IPS-18a (cell line): ENCODE measurements at regions not wholly inside any gene's neighbourhood (a gene's known extent, or its start where the extent isn't known, plus 50 kb on each side); places are given as distances from the start of the nearest gene placed in this dataset.
"Not testable (repeated sequence)": the region's sequence is repeated elsewhere in the genome, so short reads cannot be mapped to it uniquely, and the experiment has no call there.

Experiments
- H3K27ac ChIP-seq: one replicate; pipeline ENCODE4 v1.5.1; 2013; ENCODE audit warnings: low read length
- H3K27me3 ChIP-seq: one replicate; pipeline ENCODE4 v1.6.1; 2013; ENCODE audit warnings: mild to moderate bottlenecking, low read length; ENCODE audit not compliant: control insufficient read depth, insufficient read depth
- H3K36me3 ChIP-seq: one replicate; pipeline ENCODE4 v1.6.1; 2013; ENCODE audit warnings: low read depth, low read length; ENCODE audit not compliant: control insufficient read depth
- H3K4me1 ChIP-seq: one replicate; pipeline ENCODE4 v1.6.1; 2013; ENCODE audit warnings: low read depth, low read length; ENCODE audit not compliant: control insufficient read depth
- H3K4me3 ChIP-seq: one replicate; pipeline ENCODE4 v1.5.1; 2013; ENCODE audit warnings: low read length
- H3K9ac ChIP-seq: one replicate; pipeline ENCODE4 v1.6.1; 2013; ENCODE audit warnings: mild to moderate bottlenecking, low read length, moderate library complexity
- H3K9me3 ChIP-seq: one replicate; pipeline ENCODE4 v1.6.1; 2013; ENCODE audit warnings: low read depth, low read length; ENCODE audit not compliant: control insufficient read depth

- Histone ChIP-seq H3K4me3 (no peak overlapping the region), H3K27me3 (no peaks in the 10 kb centered on the region), H3K9ac (no peak overlapping the region), H3K27ac (no peak overlapping the region), H3K9me3 (no peaks in the 10 kb centered on the region), H3K36me3 (no peaks in the 10 kb centered on the region), H3K4me1 (no peaks in the 10 kb centered on the region)
Measured at GRCh38 chrX:1853447-1853846, 238.6 kb downstream of the ASMT start.

- no peaks in the 10 kb centered on the region for H3K4me1 ChIP-seq
- no peaks in the 10 kb centered on the region for H3K27me3 ChIP-seq
- no peak overlapping the region for H3K9ac ChIP-seq
- H3K9me3 ChIP-seq: no peaks in the 10 kb centered on the region
- no peaks in the 10 kb centered on the region for H3K36me3 ChIP-seq
- no peak overlapping the region for H3K4me3 ChIP-seq
- no peak overlapping the region for H3K27ac ChIP-seq
Measured at GRCh38 chrX:1853916-1854315, 239.1 kb downstream of the ASMT start.

GRCh38 chrX:1854861-1855260 is 240.0 kb downstream of the ASMT start:
- H3K9ac ChIP-seq, H3K27me3 ChIP-seq, H3K9me3 ChIP-seq, H3K36me3 ChIP-seq, H3K27ac ChIP-seq, H3K4me1 ChIP-seq, H3K4me3 ChIP-seq: not testable (repeated sequence)

GRCh38 chrX:1859266-1859665 is 244.4 kb downstream of the ASMT start:
- H3K36me3 ChIP-seq, H3K27ac ChIP-seq, H3K4me1 ChIP-seq, H3K4me3 ChIP-seq, H3K27me3 ChIP-seq, H3K9me3 ChIP-seq, H3K9ac ChIP-seq: not testable (repeated sequence)

GRCh38 chrX:1860936-1861594 is 246.2 kb downstream of the ASMT start:
- no peaks in the 10 kb centered on the region for H3K36me3 ChIP-seq
- H3K27ac ChIP-seq: no peak overlapping the region
- no peaks in the 10 kb centered on the region for H3K27me3 ChIP-seq
- peaks cover 3% of the 10 kb centered on the region for H3K4me1 ChIP-seq
- no peaks in the 10 kb centered on the region for H3K9me3 ChIP-seq
- H3K4me3 ChIP-seq: no peak overlapping the region
- H3K9ac ChIP-seq: no peak overlapping the region

GRCh38 chrX:1863995-1864394 is 249.1 kb downstream of the ASMT start:
- H3K27me3 ChIP-seq, H3K36me3 ChIP-seq, H3K9me3 ChIP-seq: not testable (repeated sequence)

GRCh38 chrX:1870421-1870820 is 255.6 kb downstream of the ASMT start:
- no peaks in the 10 kb centered on the region for H3K27me3 ChIP-seq
- H3K27ac ChIP-seq: no peak overlapping the region
- no peaks in the 10 kb centered on the region for H3K36me3 ChIP-seq
- H3K4me1 ChIP-seq: no peaks in the 10 kb centered on the region
- no peak overlapping the region for H3K4me3 ChIP-seq
- H3K9ac ChIP-seq: no peak overlapping the region
- H3K9me3 ChIP-seq: no peaks in the 10 kb centered on the region

More at GRCh38 chrX:1863995-1864394, 249.1 kb downstream of the ASMT start:
- H3K27ac ChIP-seq, H3K9ac ChIP-seq, H3K4me3 ChIP-seq, H3K4me1 ChIP-seq: not testable (repeated sequence)

GRCh38 chrX:1871887-1872286 is 257.0 kb downstream of the ASMT start:
- H3K9me3 ChIP-seq: no peaks in the 10 kb centered on the region
- no peaks in the 10 kb centered on the region for H3K4me1 ChIP-seq
- no peak overlapping the region for H3K27ac ChIP-seq
- no peak overlapping the region for H3K4me3 ChIP-seq
- H3K9ac ChIP-seq: no peak overlapping the region
- H3K36me3 ChIP-seq: no peaks in the 10 kb centered on the region
- H3K27me3 ChIP-seq: no peaks in the 10 kb centered on the region

GRCh38 chrX:1873671-1874070 is 258.8 kb downstream of the ASMT start:
- no peaks in the 10 kb centered on the region for H3K4me1 ChIP-seq
- no peaks in the 10 kb centered on the region for H3K9me3 ChIP-seq
- no peak overlapping the region for H3K4me3 ChIP-seq
- H3K36me3 ChIP-seq: no peaks in the 10 kb centered on the region
- no peaks in the 10 kb centered on the region for H3K27me3 ChIP-seq
- H3K27ac ChIP-seq: no peak overlapping the region
- no peak overlapping the region for H3K9ac ChIP-seq

GRCh38 chrX:1874416-1874815 is 259.6 kb downstream of the ASMT start:
- H3K9me3 ChIP-seq: no peaks in the 10 kb centered on the region

GRCh38 chrX:1874899-1875298 is 260.0 kb downstream of the ASMT start:
- no peaks in the 10 kb centered on the region for H3K9me3 ChIP-seq
- H3K27ac ChIP-seq: no peak overlapping the region
- no peak overlapping the region for H3K9ac ChIP-seq
- H3K4me1 ChIP-seq: no peaks in the 10 kb centered on the region
- H3K4me3 ChIP-seq: no peak overlapping the region
- H3K27me3 ChIP-seq: no peaks in the 10 kb centered on the region
- no peaks in the 10 kb centered on the region for H3K36me3 ChIP-seq

More at GRCh38 chrX:1874416-1874815, 259.6 kb downstream of the ASMT start:
- no peaks in the 10 kb centered on the region for H3K27me3 ChIP-seq
- no peak overlapping the region for H3K4me3 ChIP-seq
- no peak overlapping the region for H3K27ac ChIP-seq
- no peaks in the 10 kb centered on the region for H3K4me1 ChIP-seq
- no peak overlapping the region for H3K9ac ChIP-seq
- no peaks in the 10 kb centered on the region for H3K36me3 ChIP-seq

GRCh38 chrX:1876041-1876440 is 261.2 kb downstream of the ASMT start:
- no peak overlapping the region for H3K4me3 ChIP-seq
- H3K4me1 ChIP-seq: no peaks in the 10 kb centered on the region
- no peaks in the 10 kb centered on the region for H3K9me3 ChIP-seq
- no peaks in the 10 kb centered on the region for H3K27me3 ChIP-seq
- H3K36me3 ChIP-seq: no peaks in the 10 kb centered on the region
- no peak overlapping the region for H3K9ac ChIP-seq
- H3K27ac ChIP-seq: no peak overlapping the region
